C4-2B (cell line): ENCODE measurements at regions not wholly inside any gene's neighbourhood (a gene's known extent, or its start where the extent isn't known, plus 50 kb on each side); places are given as distances from the start of the nearest gene placed in this dataset.

Experiments used
- ZFX ChIP-seq: fragments of 450-650 bp; IDR thresholded peaks from 2 replicates; pipeline ENCODE4 v1.6.1; 2017
- TF ChIP-seq, protein P1 (sequence below): fragments of 450-650 bp; conservative IDR thresholded peaks from 2 replicates; pipeline ENCODE4 v1.5.1; 2017; ENCODE audit warnings: mild to moderate bottlenecking

DNA sequence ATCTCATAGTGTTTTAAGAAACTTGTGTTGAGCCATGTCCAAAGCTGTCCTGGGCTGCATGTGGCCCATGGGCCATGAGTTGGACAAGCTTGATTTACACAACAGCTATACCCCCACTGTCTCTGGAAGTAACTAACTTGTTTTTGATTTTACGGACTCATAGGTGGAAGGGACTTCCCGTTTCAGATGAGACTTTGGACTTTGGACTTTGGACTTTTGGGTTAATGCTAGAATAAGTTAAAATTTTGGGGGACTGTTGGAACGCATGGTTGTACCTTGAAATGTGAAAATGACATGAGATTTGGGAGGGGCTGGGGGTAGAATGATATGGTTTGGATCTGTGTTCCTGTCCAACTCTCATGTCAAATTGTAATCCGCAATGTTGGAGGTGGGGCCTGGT is 52.6 kb upstream of the ZSWIM5 start:
- TF ChIP-seq, protein P1, sequence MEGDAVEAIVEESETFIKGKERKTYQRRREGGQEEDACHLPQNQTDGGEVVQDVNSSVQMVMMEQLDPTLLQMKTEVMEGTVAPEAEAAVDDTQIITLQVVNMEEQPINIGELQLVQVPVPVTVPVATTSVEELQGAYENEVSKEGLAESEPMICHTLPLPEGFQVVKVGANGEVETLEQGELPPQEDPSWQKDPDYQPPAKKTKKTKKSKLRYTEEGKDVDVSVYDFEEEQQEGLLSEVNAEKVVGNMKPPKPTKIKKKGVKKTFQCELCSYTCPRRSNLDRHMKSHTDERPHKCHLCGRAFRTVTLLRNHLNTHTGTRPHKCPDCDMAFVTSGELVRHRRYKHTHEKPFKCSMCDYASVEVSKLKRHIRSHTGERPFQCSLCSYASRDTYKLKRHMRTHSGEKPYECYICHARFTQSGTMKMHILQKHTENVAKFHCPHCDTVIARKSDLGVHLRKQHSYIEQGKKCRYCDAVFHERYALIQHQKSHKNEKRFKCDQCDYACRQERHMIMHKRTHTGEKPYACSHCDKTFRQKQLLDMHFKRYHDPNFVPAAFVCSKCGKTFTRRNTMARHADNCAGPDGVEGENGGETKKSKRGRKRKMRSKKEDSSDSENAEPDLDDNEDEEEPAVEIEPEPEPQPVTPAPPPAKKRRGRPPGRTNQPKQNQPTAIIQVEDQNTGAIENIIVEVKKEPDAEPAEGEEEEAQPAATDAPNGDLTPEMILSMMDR = no peak
- TF ChIP-seq ZFX = no peak
